ENCODE measurements at regions not wholly inside any gene's neighbourhood (a gene's known extent, or its start where the extent isn't known, plus 50 kb on each side); places are given as distances from the start of the nearest gene placed in this dataset.

DNA sequence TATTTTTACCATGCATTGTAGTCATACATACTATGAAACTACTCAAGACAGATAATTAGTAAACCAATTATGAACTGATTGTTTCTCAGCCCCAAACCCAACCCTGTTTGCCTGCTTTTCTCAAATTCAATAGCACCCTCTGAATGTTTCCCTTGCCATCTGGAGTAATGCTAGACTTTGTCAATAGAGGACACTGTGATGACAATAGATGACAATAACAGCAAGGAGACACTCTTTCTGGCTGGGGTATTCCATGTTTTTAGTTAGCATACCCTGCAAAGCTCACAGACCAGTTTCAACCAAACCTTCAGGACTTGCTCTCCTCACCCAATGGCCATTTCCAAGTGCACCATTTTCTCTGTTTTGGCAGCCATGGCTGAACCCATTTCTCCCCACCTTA, 108.5 kb upstream of the LRRC7 start:
- H3K36me3 ChIP-seq (replicated peaks; ENCODE audit: control insufficient read depth, insufficient read depth, low read length) = no peaks in the 10 kb centered on the region
- no peak for DNase-seq
- no peaks in the 10 kb centered on the region for H3K27me3 ChIP-seq (ENCODE audit: control insufficient read depth, insufficient read depth, low read length)
- no peak overlapping the region for H3K4me3 ChIP-seq (ENCODE audit: insufficient read depth, low read depth, low read length)

DNA sequence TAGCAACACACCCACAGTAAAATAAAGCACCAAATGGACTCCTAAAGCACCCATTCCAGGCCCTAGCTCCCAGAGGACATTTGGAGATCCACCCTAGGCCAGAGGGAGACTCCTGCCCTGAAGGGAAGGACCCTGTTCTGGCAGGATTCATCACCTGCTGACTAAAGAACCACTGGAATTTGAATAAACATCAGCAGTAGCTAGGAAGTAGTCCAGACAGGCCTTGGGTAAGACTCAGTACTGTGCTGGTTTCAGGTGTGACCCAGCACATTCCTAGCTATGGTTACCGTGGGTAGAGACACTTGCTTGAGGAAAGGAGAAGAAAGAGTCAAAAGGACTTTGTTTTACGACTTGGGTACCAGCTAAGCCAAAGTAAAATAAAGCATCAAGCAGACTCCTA, 92.7 kb upstream of the LRRC7 start:
- no peaks in the 10 kb centered on the region for H3K27me3 ChIP-seq (ENCODE audit: control insufficient read depth, insufficient read depth, low read length)
- no peaks in the 10 kb centered on the region for H3K36me3 ChIP-seq (replicated peaks; ENCODE audit: control insufficient read depth, insufficient read depth, low read length)
- DNase-seq = no peak
- no peak overlapping the region for H3K4me3 ChIP-seq (ENCODE audit: insufficient read depth, low read depth, low read length)

DNA sequence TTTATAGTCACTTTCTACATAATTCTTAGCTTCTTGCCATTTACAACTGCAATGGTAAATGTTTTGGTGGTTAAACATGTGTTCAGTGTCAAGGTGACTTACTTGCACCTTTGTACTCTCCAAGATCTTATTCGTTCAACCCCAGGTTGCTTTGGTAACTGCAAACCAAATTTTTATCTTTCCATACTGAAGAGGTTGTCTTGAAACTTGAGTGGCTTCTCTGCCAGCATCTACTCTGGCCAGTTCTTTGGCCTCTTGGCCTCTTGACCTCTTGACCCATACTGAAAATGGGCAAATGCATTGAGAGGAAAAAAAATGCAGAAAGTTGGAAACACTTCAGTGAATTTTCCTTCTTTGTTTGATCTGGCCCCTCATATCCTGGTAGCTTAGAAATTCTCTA, 88.0 kb upstream of the LRRC7 start:
- H3K27me3 ChIP-seq (ENCODE audit: control insufficient read depth, insufficient read depth, low read length) = no peaks in the 10 kb centered on the region
- no peaks in the 10 kb centered on the region for H3K36me3 ChIP-seq (replicated peaks; ENCODE audit: control insufficient read depth, insufficient read depth, low read length)
- no peak for DNase-seq
- H3K4me3 ChIP-seq (ENCODE audit: insufficient read depth, low read depth, low read length) = no peak overlapping the region

DNA sequence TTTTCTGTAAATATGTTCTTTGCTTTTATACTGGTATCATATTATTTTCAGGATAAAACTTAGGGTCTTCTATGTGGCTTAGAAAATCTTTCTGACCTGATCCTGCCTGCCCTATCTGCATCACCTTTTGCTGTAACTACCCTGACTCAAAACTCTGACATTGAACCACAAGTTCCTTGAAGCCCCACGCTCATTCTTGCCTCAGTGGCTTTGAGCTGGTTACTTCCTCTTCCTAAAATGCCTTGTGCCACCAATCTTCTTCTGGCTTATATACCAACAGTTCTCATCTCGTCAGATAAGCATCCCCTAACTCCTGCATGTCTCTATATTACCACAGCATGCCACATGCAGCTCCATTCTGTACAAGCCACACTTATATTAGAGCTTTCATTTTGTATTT, 84.5 kb upstream of the LRRC7 start:
- Histone ChIP-seq H3K4me3 (ENCODE audit: insufficient read depth, low read depth, low read length) (no peak overlapping the region), H3K27me3 (ENCODE audit: control insufficient read depth, insufficient read depth, low read length) (no peaks in the 10 kb centered on the region), H3K36me3 (replicated peaks; ENCODE audit: control insufficient read depth, insufficient read depth, low read length) (no peaks in the 10 kb centered on the region)
- no peak for DNase-seq

DNA sequence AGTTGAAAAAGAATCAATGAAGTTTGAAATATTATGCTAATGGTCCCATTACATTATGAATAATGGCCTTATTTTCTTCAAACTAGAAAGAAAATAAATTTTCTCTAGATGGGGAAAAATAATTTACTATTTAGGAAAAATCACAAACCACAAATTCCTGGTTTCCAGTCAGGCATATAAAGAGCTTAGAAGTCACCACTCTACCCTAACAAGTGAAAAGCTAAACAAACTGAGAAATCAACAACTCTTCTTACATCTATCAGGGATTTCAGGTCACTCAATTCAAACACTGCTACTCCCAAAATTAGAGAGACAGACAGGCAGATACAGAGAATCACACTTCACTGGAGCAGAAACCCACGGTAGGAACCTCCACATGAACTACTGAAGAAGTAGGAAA, 82.1 kb upstream of the LRRC7 start:
- no peak overlapping the region for H3K4me3 ChIP-seq (ENCODE audit: insufficient read depth, low read depth, low read length)
- H3K27me3 ChIP-seq (ENCODE audit: control insufficient read depth, insufficient read depth, low read length) = no peaks in the 10 kb centered on the region
- no peak for DNase-seq
- H3K36me3 ChIP-seq (replicated peaks; ENCODE audit: control insufficient read depth, insufficient read depth, low read length) = no peaks in the 10 kb centered on the region

DNA sequence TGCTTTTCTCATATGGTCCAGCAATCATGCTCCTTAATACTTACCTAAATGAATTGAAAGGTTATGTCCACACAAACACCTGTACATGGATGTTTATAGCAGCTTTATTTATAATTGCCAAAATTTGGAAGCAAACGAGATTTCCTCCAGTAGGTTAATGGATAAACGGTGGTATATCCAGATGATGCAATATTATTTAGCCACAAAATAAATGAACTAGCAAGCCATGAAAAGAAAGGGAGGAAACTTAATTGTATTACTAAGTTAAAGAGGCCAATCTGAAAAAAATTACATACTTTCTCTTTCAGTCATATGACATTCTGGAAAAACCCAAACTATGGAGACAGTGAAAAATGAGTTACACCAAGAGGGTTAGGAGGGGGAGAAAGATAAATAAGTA, 76.3 kb upstream of the LRRC7 start:
- Histone ChIP-seq H3K27me3 (ENCODE audit: control insufficient read depth, insufficient read depth, low read length) (no peaks in the 10 kb centered on the region), H3K36me3 (replicated peaks; ENCODE audit: control insufficient read depth, insufficient read depth, low read length) (no peaks in the 10 kb centered on the region), H3K4me3 (ENCODE audit: insufficient read depth, low read depth, low read length) (no peak overlapping the region)
- no peak for DNase-seq

DNA sequence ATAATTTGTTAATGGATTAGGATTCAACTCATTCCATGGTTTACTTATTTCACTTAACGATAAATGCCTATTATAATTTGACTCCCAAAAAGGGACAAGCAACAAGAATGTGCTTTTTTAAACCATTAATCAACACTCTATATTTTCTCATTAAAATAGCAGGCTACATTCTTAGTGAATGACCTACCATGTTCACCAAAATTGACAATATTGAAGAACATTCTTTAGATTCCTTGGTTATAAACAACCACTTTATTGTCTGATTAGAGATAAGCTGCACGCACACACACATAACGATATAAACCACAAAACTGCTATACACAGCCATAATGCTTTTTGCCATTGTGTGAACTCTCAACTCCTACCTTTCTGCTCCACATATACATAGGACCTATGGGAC, 75.4 kb upstream of the LRRC7 start:
- Histone ChIP-seq H3K27me3 (ENCODE audit: control insufficient read depth, insufficient read depth, low read length) (no peaks in the 10 kb centered on the region), H3K4me3 (ENCODE audit: insufficient read depth, low read depth, low read length) (no peak overlapping the region), H3K36me3 (replicated peaks; ENCODE audit: control insufficient read depth, insufficient read depth, low read length) (no peaks in the 10 kb centered on the region)
- no peak for DNase-seq

DNA sequence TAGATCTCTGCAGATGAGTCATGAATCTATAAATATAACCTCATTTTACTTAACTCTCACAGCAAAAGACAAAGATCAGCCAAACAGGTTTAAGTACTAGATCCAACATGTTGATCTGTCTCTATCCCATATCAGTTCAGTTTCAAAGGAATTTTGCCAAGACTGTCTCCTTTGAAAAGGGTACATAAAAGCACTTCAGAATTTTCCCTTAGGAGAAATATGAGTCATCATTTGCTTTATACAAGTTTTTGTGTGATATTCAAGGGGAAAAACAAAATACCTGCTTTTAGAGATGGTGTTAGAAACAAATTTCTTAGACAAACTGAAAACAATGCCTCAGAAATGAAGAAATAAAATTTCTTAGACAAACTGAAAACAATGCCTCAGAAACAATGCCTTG, 73.5 kb upstream of the LRRC7 start:
- no peak for DNase-seq
- no peaks in the 10 kb centered on the region for H3K36me3 ChIP-seq (replicated peaks; ENCODE audit: control insufficient read depth, insufficient read depth, low read length)

DNA sequence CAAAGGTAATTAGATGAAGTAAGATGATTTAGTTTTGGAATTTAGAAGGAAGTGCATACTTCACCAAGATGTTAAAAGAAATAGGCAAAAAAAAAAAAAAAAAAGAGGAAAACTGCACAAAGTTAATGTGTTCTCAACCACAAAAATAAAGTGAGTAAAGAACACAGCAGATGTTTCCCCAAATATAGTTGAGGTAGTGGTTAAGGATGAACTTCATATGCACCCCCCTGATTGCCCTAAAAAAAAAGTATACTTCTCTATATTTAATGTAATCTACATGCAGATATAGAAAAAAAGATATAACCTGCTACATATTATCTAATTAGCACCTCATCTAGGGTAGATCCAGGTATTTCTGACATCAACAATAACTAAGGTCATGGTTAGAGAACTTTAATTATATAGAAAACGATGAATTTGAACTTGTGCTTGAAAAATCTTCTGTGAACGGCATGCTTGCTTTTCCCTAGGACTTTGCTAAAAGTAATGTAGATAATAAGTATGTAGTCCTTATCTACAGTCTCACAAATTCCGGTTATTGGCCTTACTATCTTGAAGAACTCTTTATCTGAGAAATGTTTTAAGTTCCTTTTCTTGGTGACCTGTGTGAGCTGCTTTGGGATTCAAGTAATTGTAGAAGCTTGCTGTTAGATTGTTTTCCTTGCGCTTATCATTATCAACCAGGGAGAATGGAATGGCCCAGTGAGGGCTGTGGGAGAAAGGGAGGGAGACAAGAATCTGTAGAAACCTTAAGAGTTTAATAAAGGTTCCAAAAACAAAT, 70.1 kb upstream of the LRRC7 start:
- H3K27me3 ChIP-seq (ENCODE audit: control insufficient read depth, insufficient read depth, low read length) = no peaks in the 10 kb centered on the region
- DNase-seq = no peak
- H3K4me3 ChIP-seq (ENCODE audit: insufficient read depth, low read depth, low read length) = no peak overlapping the region
- no peaks in the 10 kb centered on the region for H3K36me3 ChIP-seq (replicated peaks; ENCODE audit: control insufficient read depth, insufficient read depth, low read length)

More for the DNA sequence above, 73.5 kb upstream of the LRRC7 start:
- no peaks in the 10 kb centered on the region for H3K27me3 ChIP-seq (ENCODE audit: control insufficient read depth, insufficient read depth, low read length)
- no peak overlapping the region for H3K4me3 ChIP-seq (ENCODE audit: insufficient read depth, low read depth, low read length)

DNA sequence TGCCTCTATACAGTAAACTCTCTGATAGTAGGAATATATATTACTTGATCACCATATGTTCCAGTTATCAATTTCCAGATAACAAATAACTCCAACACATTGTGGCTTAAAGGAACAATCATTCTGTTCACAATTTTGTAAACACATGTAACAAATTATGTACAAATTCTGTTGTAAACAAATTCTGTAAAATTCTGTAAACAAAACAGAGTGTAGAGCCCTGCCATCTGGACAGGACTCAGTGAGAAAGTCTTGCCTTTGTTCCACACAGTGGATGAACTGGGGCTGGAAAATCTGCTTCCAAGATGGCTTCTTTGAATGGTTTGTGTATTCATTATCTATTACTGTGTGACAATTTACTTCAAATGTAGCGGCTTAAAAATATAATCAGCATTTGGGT, 69.0 kb upstream of the LRRC7 start:
- no peaks in the 10 kb centered on the region for H3K27me3 ChIP-seq (ENCODE audit: control insufficient read depth, insufficient read depth, low read length)
- no peaks in the 10 kb centered on the region for H3K36me3 ChIP-seq (replicated peaks; ENCODE audit: control insufficient read depth, insufficient read depth, low read length)
- H3K4me3 ChIP-seq (ENCODE audit: insufficient read depth, low read depth, low read length) = no peak overlapping the region
- DNase-seq = no peak

DNA sequence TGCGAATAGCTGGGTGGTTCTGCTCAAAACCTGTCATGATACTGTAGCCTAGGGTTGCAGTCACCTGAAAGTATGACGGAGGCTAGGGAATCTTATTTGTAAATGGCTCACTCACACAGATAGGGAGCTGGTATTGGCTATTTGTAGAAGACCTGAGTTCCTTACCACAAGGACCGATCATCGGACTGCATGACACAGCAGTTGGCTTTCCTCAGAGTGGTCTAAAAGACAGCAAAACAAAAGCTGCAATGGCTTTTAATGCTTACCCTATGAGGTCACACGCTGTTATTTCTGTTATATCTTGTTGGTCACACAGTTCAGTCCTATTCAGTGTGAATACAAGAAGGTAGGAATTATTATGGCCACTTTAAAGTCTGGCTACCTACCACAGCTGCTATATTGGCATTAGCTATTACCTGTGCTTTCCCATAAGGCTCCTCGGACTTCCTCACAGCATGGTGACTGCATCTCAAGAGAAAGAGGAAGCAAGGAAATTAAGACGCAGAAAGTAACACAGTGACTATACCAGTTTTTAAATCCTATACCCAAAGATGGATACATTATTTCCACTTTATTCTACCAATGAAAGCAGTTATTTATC, 68.4 kb upstream of the LRRC7 start:
- no peaks in the 10 kb centered on the region for H3K27me3 ChIP-seq (ENCODE audit: control insufficient read depth, insufficient read depth, low read length)
- H3K36me3 ChIP-seq (replicated peaks; ENCODE audit: control insufficient read depth, insufficient read depth, low read length) = no peaks in the 10 kb centered on the region
- no peak overlapping the region for H3K4me3 ChIP-seq (ENCODE audit: insufficient read depth, low read depth, low read length)
- no peak for DNase-seq

DNA sequence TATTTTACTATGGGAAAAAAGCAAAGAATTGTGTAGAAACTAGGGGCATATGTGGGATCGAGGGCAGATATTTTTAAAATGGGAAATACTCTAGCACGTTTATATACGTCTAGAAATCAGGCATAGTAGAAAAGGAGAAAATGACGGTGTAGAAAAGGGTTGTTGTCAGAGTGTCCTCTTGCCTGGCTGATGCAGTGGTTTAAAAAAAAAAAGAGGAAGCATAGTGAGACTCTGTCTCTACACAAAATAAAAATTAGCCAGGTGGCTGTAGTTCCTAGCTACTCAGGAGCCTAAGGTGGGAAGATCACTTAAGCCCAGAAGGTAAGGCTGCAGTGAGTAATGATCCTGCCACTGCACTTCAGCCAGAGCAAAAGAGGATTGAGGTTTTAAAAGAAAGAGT, 64.7 kb upstream of the LRRC7 start:
- H3K36me3 ChIP-seq (replicated peaks; ENCODE audit: control insufficient read depth, insufficient read depth, low read length) = no peaks in the 10 kb centered on the region
- no peak overlapping the region for H3K4me3 ChIP-seq (ENCODE audit: insufficient read depth, low read depth, low read length)
- no peak for DNase-seq
- no peaks in the 10 kb centered on the region for H3K27me3 ChIP-seq (ENCODE audit: control insufficient read depth, insufficient read depth, low read length)

DNA sequence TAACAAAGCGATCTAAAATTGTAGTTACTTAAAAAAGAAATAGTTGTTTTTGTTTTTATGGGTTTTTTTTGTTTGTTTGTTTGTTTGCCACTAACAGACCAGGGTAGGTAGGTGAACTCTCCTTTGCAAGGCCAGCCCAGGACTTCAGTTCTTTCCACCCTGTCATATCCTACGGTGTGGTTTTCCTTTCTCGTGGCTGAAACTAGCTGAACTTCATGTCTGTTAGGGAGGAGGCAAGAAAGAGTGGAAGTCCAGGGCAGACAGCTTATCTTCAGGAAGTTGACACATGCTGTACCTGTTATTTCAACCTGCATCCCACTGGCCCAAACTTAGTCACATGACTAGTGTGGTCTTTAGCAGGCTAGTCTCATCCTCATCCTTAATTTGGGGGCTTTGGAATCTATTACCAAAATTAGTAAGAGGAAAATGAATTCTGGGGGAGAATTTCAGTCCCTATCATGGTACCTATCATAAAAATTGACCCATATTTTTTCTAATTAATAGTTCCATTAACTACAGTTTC, 62.9 kb upstream of the LRRC7 start:
- no peaks in the 10 kb centered on the region for H3K27me3 ChIP-seq (ENCODE audit: control insufficient read depth, insufficient read depth, low read length)
- H3K36me3 ChIP-seq (replicated peaks; ENCODE audit: control insufficient read depth, insufficient read depth, low read length) = no peaks in the 10 kb centered on the region
- no peak for DNase-seq
- no peak overlapping the region for H3K4me3 ChIP-seq (ENCODE audit: insufficient read depth, low read depth, low read length)

DNA sequence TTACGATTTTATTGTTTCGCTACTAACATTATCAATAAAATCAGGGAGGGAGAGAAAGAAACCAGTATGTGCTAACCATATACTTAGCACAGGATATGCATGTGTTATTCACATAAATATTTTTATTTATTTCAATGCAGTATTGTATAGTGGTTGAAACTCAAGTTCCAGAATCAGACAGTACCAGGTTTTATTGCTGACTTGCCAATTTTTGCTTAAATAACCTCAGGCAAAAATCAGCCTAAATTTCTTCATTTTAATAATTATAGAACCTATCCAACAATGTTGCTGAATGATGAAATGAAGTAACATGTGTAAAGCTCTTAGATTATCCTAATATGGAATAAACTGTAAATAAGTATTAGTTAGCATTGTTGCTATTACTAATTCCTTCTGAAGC, 61.4 kb upstream of the LRRC7 start:
- Histone ChIP-seq H3K36me3 (replicated peaks; ENCODE audit: control insufficient read depth, insufficient read depth, low read length) (no peaks in the 10 kb centered on the region), H3K4me3 (ENCODE audit: insufficient read depth, low read depth, low read length) (no peak overlapping the region), H3K27me3 (ENCODE audit: control insufficient read depth, insufficient read depth, low read length) (no peaks in the 10 kb centered on the region)
- DNase-seq = no peak

DNA sequence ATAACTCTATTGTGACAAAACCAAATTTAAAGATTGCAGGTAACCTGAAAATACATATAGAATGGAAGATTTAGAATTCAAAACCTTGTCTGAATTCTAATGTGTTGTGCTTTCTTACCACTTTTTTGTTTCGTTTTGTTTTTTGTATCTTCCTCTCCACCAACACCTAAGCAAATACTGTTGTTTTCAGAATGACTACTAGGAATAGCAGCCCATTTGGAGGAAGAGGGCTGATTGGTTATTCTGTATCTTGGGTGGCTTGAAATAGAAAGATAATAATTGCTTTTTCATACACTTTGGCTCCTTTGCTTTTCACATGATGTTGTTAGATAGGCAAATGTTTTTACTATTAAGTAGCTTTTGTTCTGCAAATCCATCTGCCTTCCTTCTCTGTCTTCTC, 61.0 kb upstream of the LRRC7 start:
- H3K4me3 ChIP-seq (ENCODE audit: insufficient read depth, low read depth, low read length) = no peak overlapping the region
- DNase-seq = no peak
- no peaks in the 10 kb centered on the region for H3K36me3 ChIP-seq (replicated peaks; ENCODE audit: control insufficient read depth, insufficient read depth, low read length)
- no peaks in the 10 kb centered on the region for H3K27me3 ChIP-seq (ENCODE audit: control insufficient read depth, insufficient read depth, low read length)

Data from H7 (cell line).